ENCODE measurements at regions not wholly inside any gene's neighbourhood (a gene's known extent, or its start where the extent isn't known, plus 50 kb on each side); places are given as distances from the start of the nearest gene placed in this dataset.

DNA sequence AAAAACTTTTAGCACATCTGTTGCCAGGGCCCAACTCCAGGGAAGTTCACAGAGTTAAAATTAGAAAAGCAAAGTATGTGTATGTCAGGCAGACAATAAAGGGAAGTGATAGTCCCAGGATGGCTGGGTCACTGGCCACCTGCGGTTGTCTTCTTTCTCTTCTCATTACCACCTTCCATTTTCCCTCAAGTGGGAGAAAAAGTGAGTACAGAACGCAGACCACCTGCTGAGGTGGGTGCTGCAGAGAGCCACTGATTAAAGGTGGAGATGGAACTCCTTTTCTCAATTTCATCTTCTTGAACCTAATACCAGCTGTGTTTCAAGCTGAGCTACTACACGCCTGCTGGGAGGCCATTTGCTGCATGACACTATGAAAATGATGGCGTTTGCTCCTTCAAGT, 88.8 kb upstream of the PDE4B start:
- TF ChIP-seq, protein P1, sequence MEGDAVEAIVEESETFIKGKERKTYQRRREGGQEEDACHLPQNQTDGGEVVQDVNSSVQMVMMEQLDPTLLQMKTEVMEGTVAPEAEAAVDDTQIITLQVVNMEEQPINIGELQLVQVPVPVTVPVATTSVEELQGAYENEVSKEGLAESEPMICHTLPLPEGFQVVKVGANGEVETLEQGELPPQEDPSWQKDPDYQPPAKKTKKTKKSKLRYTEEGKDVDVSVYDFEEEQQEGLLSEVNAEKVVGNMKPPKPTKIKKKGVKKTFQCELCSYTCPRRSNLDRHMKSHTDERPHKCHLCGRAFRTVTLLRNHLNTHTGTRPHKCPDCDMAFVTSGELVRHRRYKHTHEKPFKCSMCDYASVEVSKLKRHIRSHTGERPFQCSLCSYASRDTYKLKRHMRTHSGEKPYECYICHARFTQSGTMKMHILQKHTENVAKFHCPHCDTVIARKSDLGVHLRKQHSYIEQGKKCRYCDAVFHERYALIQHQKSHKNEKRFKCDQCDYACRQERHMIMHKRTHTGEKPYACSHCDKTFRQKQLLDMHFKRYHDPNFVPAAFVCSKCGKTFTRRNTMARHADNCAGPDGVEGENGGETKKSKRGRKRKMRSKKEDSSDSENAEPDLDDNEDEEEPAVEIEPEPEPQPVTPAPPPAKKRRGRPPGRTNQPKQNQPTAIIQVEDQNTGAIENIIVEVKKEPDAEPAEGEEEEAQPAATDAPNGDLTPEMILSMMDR (conservative IDR thresholded peaks at IDR 0.05; ENCODE audit: low read depth, low read length), result no peak
- TF ChIP-seq MAZ (IDR thresholded peaks at IDR 0.05; ENCODE audit: borderline replicate concordance, low read depth, low read length) (no peak), SMC3 (IDR thresholded peaks at IDR 0.05; ENCODE audit: low read depth, low read length) (no peak), CHD1 (IDR thresholded peaks at IDR 0.05; ENCODE audit: low read depth, low read length) (no peak), RFX5 (IDR thresholded peaks at IDR 0.05; ENCODE audit: low read depth, low read length) (no peak), MXI1 (IDR thresholded peaks at IDR 0.05; ENCODE audit: borderline replicate concordance, low read depth, low read length) (no peak)
